Breast epithelium (tissue), 3 donors: ENCODE measurements at regions not wholly inside any gene's neighbourhood (a gene's known extent, or its start where the extent isn't known, plus 50 kb on each side); places are given as distances from the start of the nearest gene placed in this dataset.

ENCODE experiments used
- POLR2A ChIP-seq: fragments of 450-650 bp; IDR thresholded peaks from one replicate; pipeline ENCODE4 v1.6.1; 2016; ENCODE audit warnings: antibody characterized with exemption, mild to moderate bottlenecking, moderate library complexity
- TF ChIP-seq, protein P1 (sequence below), 3 donors: fragments of 450-650 bp; IDR thresholded peaks; one replicate each; pipeline ENCODE4 v1.5.1; 2016 to 2017; ENCODE audit warnings: antibody characterized with exemption in 3 of 3, mild to moderate bottlenecking in 3 of 3, moderate library complexity in 3 of 3

DNA sequence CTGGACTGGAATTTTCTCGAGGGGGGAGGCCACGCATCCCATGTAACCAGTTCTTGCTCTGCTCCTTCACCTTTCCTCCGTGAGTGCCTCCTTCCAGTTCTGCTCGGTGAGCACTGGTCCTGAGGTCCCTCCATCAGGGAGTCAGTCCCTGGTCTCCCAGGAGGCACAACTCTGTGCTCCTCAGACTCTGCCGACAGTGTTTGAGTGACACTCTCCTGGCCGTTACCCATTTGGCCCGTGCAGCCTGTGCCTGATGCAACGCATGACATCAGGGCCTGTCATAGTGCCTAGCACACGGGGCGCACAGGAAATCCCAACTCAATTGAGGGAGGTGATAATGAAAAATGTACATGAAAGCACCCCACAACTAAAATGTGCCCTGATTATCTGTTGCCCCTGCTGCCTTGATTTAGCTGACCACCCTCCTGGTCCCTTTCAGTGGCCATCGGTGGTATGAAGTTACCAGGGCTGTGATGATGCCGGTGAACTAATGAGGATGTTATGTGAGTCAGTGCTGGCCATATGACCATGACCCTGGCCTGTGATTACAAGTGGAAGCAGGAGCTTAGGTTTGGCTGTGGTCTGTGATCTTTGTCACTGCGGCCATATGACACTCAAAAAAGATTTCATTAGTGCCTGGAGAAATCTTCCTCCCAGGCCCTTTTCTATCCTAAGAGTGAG, 144.6 kb downstream of the TDRD15 start:
- no peak for TF ChIP-seq POLR2A
- TF ChIP-seq, protein P1, sequence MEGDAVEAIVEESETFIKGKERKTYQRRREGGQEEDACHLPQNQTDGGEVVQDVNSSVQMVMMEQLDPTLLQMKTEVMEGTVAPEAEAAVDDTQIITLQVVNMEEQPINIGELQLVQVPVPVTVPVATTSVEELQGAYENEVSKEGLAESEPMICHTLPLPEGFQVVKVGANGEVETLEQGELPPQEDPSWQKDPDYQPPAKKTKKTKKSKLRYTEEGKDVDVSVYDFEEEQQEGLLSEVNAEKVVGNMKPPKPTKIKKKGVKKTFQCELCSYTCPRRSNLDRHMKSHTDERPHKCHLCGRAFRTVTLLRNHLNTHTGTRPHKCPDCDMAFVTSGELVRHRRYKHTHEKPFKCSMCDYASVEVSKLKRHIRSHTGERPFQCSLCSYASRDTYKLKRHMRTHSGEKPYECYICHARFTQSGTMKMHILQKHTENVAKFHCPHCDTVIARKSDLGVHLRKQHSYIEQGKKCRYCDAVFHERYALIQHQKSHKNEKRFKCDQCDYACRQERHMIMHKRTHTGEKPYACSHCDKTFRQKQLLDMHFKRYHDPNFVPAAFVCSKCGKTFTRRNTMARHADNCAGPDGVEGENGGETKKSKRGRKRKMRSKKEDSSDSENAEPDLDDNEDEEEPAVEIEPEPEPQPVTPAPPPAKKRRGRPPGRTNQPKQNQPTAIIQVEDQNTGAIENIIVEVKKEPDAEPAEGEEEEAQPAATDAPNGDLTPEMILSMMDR (IDR thresholded peaks at IDR 0.05) = no peak
